SHP77 treated with DMSO at 0.1 percent for 48 hours (cell line): ENCODE measurements at regions not wholly inside any gene's neighbourhood (a gene's known extent, or its start where the extent isn't known, plus 50 kb on each side); places are given as distances from the start of the nearest gene placed in this dataset.

Source experiments
- DNase-seq: peaks from one replicate; lab custom pipeline; 2025; lab: John Stamatoyannopoulos, UW

DNA sequence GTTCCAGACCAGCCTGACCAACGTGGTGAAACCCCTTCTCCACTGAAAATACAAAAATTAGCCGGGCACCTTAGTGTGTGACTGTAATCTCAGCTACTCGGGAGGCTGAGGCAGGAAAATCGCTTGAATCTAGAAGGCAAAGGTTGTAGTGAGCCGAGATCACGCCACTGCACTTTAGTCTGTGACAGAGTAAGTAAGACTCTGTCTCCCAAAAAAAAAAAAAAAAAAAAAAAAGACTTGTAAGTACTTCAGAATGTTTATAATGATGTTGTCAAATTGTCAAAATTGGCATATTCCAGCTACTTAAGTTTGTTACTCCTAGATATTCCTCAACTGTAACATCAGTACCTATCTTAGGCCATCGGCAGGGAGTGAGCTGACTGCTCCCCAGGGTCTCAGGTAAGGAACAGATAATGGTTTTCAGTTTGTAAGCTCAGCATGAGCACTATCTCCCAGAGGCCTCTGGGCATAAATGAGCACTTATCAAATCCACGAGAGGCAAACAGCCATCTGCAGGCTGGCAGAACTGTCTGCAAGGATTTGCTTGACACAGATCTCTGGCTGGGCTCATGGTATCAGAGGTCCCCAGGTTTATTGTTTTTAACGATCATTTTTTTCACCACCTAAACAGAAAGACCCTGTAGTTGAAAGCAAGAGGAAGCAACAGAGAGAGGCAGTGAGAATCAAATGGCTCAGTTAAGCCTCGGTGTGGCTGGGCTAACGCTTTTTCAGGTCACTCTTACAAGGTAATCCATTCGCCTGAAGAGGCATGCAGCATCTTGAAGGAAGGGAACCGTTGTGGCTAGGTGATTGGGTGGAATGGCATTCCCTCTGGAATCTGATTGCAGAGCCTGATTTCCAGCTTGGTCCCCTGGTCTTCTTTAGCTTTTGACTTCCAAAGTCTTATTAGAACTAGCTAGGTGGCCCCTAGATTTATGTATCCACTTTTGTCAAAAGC lies 115.9 kb downstream of the LY86 start:
- DNase-seq, result no peak

GRCh38 chr6:6705061-6705425 lies 116.5 kb downstream of the LY86 start:
- DNase-seq, result no peak

GRCh38 chr6:6705915-6706675 lies 117.6 kb downstream of the LY86 start:
- no peak for DNase-seq

- DNase-seq, result no peak
Observed at GRCh38 chr6:6707143-6707542, 118.6 kb downstream of the LY86 start.

DNA sequence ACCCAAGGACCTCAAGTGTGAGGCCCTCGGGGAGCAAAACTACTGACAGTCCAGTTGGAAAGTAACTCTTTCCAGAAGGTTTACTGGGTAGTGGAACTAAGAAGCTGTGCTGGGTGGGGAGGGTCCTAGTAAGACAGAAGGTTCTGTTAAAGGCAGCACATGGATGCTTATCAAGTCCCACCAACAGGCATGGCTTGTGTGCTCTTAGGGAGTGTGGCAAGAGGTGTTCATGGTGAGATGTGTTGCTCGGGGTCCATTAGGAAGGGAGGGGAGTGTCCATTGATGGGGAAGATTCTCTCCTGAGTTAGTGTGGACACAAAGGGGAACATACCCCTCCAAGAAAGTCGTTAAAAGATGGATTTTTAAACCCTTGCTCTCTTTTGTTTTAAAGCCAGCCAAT lies 120.6 kb downstream of the LY86 start:
- no peak for DNase-seq

- DNase-seq, result no peak
Observed at GRCh38 chr6:6711031-6711785, 122.7 kb downstream of the LY86 start.

DNA sequence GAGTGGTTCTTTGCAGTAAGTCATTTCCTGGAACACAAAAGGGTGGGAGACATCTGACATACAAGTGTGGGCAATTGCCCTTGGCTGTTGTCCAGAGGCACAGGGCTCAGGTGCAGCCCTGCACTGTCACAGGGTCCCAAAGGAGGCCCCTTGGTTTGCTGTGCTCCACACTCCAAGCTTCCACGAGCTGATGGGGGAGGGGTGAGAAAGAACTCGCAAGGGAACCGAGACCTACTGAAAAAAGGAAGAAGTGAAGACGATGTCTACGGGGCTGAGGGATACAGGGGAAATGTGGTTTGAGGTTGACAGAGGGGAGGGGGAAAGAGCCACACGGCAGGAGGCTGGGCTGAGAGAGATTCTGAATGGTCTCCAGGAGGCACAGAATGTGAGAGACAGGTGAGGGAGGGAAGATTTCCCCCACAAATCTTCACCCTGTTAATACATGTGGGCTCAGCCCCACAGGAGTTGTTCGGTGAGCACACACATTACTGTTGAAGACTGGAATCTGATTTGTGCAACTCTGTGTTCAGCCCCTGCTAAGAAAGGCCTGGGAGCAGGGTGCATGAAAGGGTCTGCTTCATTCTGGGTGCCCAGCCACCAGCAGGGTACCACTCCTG lies 123.4 kb downstream of the LY86 start:
- no peak for DNase-seq

DNA sequence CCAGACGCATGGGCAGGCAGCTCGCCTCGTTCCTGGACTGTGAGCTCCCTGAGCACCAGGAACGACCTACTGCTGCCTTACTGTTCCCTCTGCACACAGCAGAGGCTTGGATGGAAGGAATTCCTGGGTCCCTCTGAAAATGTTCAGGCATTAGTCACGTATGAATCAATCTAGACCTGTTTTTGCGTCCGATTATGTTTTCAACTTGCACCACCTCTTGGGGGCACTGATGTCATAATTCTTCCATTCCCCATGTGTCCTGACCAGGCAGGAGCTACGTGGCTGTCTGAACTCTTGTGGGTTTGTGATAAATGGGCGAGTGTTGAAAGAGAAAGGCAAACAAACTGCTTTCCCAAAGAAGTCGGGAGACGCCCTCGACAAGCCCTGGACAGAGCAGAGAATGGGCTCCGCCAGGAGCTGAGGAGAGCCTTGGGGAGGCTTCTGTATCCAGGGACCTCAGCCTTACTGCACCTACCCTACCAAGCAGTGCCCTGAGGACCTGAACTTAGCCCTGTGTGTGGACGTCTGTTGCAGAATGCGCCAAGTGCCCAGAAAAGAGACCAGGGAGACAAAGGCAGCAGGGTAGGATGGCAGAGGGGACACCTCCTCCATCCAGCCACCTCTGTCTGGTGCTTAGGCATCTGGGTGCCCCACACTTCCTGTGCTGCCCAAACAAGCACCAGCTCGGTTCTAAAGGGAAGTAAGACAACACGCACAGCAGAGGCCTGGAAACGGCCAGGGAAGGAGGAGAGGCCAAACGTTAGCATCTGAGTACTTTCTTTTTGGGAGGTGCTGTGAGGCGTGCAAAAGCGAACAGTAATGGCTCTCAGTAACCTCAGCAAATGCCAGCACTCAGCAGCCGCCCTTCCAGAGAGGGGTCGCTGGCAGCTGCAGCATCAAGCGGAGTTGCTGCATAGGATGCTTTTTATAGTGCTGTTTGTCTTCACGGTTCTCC lies 124.2 kb downstream of the LY86 start:
- peak; percentile 33 for DNase-seq

DNA sequence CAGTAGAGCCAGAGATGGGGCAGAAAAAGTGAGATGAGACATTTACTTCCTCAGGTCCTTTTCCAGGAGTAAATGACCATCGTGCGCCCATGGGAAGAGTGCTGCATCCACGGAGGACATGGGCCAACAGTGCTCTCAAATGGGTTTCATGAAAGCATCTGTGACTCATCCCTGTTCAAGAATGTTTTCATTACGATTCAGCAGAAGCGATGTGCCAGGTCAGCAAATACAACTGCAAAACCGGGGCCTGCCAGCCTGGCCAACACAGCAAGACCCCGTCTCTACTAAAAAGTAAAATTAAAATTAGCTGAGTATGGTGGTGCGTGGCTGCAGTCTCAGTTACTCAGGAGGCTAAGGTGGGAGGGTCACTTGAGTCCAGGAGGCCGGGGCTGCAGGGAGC lies 125.1 kb downstream of the LY86 start:
- no peak for DNase-seq

DNA sequence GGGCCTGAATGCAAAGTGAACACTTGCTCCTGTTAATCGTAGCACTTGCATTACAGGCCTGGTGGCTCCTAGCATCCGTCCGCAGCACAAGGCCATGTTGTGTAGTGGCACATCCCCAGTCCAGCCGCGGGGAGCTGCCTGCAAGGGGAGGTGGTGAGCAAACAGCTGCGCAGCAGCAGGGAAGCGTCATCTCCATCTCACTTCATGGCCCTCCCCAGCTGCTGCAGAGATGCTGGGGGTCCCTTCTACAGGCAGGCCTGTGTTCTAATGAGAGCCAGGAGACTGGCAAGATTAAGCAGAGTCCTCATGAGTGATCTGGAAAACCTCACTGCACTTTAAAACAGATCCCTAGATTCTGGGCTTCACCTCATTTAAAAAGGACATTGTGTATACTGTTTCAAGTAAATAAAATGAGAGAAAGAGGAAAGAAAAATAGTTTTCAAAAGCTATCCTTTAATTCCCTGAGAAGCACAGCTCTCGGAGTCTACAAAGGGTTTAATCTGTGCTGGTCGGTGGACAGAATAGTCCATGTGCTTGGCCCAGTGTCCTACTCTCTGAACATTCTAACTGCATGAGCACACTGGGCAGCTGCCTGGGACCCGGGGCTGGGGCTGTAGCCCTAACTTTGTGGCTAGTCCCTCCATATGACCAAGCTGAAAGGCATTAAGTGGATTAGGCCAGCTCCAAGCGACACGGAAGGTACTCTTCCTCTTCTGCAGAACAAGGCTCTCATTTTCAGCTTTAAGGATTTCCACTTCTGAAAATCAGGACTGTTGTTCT lies 125.8 kb downstream of the LY86 start:
- no peak for DNase-seq

DNA sequence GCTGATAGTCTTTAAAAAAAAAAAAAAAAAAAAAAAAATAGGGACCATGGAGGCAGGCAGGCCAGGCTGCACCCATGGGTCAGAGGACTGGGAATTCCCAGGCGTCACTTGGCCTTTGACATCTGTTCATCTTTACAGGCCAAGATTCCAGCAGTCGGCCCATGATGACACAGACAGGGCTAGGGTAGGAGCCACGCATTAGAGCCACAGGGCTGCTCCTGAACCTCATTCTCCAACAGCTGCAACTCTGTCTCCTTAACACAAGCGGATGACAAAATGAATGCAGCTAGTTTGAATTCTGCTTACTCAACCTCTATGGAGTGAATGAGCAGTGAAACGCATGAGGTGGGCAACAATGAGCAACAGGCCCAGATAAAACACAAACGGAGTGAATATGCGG lies 126.4 kb downstream of the LY86 start:
- no peak for DNase-seq

GRCh38 chr6:6715465-6715864 lies 126.9 kb downstream of the LY86 start:
- DNase-seq, result no peak

GRCh38 chr6:6716998-6717763 lies 128.7 kb downstream of the LY86 start:
- DNase-seq, result no peak

GRCh38 chr6:6717953-6718352 lies 129.4 kb downstream of the LY86 start:
- no peak for DNase-seq

DNA sequence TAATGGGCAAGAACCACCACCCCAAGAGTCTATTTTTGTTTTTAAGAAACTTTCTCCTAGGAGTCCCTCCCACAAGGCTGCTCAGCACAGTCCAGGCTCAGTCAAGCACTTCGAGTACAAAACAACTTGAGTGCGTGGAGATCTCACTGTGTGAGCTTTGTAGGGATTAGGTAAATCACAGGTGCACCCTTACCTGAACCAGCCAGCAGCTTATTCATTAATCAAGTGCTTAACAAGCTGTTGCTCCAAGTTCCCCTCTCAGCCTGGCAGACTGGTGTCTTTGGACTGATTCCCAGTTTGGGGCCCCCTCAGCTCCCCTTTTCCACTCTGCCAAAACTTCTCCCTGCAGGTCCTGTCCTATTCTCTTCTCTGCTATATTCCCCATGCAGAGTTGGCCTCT lies 133.1 kb downstream of the LY86 start:
- DNase-seq, result no peak

DNA sequence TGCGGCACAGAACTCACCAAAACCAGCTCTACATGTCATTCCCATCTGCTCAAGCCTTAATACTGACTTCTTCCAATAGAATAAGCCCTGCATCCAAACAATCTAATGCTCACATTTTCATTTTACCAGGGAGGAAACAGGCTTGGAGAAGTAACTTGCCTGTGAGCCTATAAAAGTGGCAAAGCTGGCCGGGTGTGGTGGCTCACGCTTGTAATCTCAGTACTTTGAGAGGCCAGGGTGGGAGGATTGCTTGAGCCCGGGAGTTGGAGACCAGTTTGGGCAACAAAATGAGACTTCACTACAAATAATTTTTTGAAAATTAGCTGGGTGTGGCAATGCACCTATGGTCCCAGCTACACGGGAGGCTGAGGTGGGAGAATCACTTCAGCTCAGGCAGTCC lies 133.7 kb downstream of the LY86 start:
- no peak for DNase-seq

DNA sequence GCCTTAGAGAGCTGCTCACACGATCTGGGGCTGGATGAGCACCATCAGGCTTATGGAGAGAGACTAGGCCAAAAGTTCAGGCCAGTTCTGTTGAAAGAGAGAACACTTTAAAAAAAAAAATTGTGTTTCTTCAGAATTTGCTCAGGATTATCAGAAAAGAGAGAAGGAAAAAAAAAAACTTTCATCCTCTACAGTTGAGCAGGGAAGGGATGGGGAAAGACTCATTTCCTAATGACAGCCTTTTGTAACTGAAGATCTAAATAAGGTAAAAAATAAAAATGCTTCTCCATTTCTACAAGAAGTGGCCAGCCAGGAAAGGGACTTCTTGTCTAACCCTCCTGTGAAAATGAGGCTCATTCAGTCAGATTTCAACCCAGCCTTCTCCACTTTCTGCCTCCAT lies 134.8 kb downstream of the LY86 start:
- DNase-seq, result no peak

DNA sequence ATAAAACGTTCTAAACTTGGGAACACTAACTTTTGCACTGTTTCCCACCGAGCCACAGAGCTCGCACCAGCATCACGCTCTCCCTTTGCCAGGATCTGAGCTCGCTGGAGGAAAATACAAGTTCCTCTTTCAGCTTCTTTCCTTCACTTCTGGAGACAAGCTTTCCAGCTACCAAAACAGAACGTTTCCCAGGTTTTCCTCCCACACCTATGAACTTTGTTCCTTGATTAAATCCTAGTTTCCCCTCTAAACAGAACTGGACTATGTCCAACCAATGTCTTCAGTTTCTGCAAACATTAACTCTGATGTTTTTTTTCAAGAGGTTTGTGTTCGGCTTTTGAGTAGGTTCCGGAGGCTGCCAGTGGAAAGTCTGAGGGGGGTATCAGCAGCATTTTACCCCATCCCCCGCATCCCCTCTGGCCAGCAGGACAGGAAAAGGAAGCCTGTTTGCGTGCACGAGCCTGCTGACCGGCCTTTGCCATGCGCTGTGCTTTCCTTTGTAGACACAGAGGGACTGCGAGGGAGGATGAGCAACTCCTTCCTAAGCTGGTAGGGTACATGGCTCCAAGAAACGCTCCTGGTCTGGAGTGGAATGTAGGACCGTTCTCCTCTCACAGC lies 135.5 kb downstream of the LY86 start:
- no peak for DNase-seq
